ENCODE measurements at regions not wholly inside any gene's neighbourhood (a gene's known extent, or its start where the extent isn't known, plus 50 kb on each side); places are given as distances from the start of the nearest gene placed in this dataset.

DNA sequence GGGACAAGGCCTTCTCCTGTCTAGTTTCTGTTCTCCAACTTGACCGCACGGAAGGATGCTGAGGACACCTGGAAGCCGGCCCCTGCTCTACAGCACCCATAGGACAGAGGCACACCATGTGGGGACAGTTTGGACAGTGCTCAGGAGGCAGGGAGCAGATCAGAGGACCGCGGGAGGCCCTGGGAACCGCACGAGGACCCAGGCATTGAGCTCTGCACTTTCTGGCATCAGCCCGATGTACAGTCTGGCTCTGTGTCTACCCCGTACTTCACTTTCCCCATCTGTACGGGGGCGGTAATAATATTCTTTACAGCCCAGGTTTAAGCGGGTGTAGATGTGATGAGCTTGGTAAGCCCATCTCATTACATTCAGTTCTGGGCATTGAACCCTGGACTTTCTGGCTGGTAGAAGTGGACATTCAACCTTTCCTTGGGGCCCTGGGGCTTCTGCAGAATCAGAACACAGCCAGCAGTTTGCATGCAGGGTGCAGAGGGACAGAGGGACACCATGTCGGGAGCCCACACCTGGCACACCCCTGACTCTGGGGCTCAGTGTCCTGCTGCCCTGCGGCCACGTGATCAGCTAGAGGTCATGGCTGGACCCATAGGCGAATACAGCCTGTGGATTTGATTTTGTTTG, 258.7 kb downstream of the SEC14L1 start:
- DNase-seq: no peak

GRCh38 chr17:77400445-77400870, 259.7 kb downstream of the SEC14L1 start:
- DNase-seq: peak; percentile 77

- no peak for DNase-seq
Measured at GRCh38 chr17:77402159-77402731, 261.5 kb downstream of the SEC14L1 start.

DNA sequence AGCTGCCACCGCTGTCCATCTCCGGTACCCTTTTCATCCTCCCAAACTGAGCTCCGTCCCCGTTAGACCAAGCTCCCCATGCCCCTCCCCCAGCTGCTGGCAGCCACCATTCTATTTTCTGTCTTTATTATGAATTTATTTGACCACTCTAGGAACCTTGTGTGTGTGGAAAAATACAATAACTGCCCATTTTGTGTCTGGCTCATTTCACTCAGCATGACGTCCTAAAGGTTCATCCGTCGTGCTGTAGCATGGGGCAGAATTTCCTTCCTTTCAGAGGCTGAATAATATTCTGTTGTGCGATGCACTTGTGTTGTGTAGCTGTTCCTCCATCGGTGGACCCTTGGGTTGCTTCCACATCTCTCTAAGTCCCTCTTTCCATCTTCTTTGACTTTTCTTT, 263.1 kb downstream of the SEC14L1 start:
- DNase-seq: no peak

- DNase-seq: no peak
Measured at GRCh38 chr17:77404812-77405581, 264.2 kb downstream of the SEC14L1 start.

DNA sequence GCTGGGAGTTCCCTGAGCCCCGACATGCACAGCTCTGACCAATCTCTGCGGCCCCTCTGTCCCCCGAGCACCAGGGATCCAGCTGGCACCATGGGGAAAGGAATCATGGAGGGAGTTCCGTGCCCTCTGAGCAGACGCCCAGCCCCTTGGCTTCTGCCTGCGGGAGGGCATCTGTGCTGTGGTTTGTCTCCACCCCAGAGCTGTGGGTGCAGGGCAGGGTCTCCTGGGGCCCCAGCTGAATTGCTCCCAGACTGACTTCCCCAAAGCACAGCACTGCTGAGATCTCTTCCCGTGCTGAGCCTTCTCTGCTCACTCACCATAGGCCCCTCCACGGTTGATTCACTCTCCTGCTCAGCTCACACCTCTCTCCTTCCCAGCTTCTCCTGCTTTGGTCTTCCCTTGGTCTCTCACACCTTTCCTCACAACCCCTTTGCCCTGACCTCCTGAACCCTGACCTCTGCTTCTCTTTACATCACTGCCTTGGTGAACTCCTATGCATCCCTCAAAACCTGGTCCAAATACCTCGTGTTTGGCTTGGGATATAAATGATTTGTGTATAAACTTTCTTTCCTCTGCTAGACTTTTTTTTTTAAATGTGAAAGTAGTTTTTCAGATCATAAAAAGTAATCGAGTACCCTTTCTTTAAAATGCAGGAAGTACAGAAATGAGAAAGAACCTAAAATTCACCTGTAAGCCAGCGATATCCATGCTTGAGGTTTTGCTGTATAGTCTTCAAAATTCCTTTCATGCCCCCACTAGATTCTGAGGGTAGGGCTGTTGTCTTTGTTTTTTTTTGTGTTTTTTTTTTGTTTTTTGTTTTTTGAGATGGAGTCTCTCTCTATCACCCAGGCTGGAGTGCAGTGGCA, 265.3 kb downstream of the SEC14L1 start:
- DNase-seq: no peak

DNA sequence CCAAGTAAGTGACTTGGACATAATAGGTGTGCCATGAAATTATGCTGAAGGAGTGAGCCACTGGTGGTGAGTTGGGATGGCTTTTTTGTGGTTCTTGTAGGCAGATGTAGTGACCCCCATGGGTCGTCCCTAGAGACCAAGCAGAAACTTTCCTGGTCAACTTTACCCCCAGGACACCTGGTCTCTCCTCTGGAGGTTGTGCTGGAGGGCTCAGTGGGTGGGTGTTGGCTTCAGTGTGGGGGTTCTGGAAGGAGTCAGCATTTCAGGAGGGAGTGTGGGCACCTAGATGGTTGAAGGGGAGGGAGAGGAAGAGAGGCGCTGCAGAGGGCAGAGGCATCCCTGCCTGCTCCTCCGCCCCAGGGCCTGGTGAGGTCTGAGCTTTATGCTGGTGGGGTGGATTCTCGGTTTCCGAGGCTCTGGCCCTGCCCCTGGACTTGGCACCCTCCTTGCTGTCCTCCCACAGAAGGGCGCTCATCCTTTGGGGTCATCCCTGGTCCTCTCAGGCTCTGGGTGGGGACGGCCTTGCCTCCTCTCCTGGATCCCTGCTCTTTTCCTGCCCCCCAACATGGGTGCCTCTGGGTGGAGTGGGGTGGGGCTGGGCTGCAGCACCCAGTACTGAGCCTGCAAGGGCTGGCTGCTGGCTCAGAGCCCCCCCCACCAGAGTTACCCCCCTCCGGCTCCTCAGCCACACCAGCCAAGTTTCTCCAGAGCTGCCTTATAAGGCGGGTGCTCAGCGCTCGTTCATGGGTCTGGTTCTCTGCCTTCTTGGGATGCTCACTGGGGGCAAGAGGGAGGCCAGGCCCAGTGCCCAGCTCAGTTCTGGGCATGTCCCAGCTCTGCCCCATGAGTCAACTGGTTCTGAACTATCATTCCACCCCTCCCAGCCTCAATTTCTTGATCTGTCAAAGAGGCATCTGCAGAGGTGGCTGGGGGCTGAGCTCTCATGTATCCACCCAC, 266.8 kb downstream of the SEC14L1 start:
- no peak for DNase-seq

GRCh38 chr17:77408284-77408683, 267.5 kb downstream of the SEC14L1 start:
- DNase-seq: no peak

GRCh38 chr17:77409282-77410161, 268.8 kb downstream of the SEC14L1 start:
- DNase-seq: no peak

DNA sequence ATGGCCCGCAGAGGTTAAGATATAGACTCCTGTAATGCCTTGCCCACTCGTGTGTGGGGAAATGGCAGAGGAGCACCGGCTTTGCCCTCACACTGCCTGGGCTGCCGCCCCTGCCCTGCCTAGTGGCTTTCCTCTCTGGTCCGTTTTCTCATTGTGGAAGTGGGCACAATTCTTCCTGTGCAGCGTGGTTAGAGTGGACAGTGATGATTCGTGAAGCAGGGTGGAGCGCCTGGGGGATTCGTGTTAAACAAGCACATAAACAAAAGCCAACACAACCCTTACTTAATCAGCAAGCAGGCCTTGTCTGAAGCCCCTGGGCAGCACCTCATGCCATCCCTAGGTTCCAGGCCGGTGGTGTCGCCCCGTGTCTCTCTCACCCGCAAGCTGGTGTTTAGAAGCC, 269.7 kb downstream of the SEC14L1 start:
- no peak for DNase-seq

DNA sequence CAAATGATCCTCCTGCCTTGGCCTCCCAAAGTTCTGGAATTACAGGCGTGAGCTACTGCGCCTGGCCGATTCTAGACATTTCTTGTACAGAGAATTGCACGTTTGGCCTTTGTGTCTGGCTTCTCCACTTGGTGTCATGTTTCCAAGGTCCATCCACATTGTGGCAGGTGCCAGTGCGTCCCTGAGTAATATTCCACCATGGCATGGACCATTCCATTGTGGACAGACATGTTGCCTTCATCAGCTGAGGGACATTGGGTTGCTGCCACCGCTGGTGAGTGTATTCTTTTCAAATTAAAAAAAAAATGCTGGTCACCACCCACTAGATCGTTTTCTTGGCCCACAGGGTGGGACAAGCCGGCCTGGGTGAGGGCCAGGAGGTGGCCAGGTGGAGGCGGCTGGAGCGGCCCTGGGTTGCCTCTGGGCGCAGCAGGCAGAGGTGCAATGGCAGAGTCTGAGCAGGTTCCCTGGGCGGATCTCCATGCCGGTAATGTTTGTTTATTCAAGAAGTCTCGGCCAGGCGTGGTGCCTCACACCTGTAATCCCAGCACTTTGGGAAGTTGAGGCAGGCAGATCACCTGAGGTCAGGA, 274.1 kb downstream of the SEC14L1 start:
- DNase-seq: no peak

- DNase-seq: no peak
Measured at GRCh38 chr17:77416105-77416713, 275.4 kb downstream of the SEC14L1 start.

DNA sequence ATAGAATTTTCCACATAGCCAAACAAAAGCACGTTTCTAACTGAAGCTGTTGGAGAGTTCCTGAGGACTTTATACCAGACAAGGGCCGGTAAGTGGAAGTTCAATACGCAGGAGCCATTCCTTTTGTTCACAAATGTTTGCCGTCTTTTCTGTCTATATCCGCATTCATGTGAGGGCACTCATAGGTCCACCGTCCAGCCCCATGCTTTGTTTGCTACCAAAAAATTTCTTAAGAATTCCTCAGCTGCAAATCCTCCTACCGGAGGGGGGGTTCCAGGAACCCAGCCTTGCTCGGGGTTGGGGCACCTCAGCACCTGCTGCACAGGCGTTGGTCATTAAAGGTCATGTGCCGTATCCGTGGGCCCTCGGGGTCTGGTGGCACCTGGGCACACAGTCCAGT, 276.8 kb downstream of the SEC14L1 start:
- no peak for DNase-seq

DNA sequence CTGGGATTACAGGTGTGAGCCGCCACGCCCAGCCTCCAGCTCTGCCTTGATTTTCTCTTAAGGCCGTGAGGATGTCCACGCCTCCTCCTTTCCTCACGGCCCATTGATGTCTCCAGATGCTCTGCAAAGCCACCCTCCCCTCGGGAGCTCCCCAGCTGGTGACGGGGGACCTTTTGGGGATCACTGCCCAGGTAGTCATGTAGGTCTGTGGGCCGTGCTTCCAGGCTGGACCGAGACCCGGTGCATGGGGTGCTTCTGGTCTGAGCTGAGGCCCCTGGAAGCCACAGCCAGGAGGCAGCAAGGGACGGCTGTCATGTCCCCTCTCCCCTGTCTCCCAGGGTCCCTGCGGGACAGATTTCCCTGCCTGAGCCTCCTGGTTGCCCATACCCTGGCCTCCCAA, 277.8 kb downstream of the SEC14L1 start:
- DNase-seq: no peak

DNA sequence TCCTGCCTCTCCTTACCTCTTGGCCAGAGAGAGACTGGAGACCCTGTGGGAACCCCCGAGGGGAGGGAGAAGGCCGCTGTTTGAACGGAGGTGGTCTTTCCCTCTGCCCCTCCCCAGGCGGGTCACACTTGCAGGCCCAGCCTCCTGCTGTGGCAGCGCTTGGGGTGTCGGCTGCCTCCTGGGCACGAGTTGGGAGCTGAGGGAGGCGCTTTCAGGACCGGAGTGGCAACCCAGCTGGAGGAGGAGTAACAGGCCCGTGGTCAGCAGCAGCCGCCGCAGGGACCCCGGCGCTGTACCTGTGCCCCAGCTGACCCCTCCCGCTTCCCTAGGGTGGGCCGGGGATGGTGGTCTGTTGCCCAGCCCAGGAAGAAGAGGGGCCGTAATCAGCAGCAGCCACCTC, 278.3 kb downstream of the SEC14L1 start:
- DNase-seq: no peak

- DNase-seq: peak; percentile 16
Measured at GRCh38 chr17:77419547-77420094, 278.9 kb downstream of the SEC14L1 start.

GRCh38 chr17:77420095-77420803, 279.5 kb downstream of the SEC14L1 start:
- DNase-seq: no peak

- DNase-seq: peak; percentile 100
Measured at GRCh38 chr17:77420804-77421629, 280.2 kb downstream of the SEC14L1 start.

Data from NCI-H2171 treated with DMSO at 0.1 percent for 48 hours (cell line).